Activated T-helper 9 cell treated with anti-CD3 and anti-CD28 coated beads, Interleukin-2, amount 50 U/mL, for 16 hours (primary cell): ENCODE measurements at regions not wholly inside any gene's neighbourhood (a gene's known extent, or its start where the extent isn't known, plus 50 kb on each side); places are given as distances from the start of the nearest gene placed in this dataset.

Experiments used
- DNase-seq: peaks from one replicate; pipeline ENCODE4 v3.0.0-alpha.2; 2020; ENCODE audit warnings: low read depth

GRCh38 chr3:109532257-109533216, 195.2 kb upstream of the DPPA4 start:
- DNase-seq, result peak; percentile 8

- DNase-seq, result no peak
These were observed 208.4 kb upstream of the DPPA4 start for GRCh38 chr3:109545746-109546145.

GRCh38 chr3:109548192-109548938, 211.0 kb upstream of the DPPA4 start:
- DNase-seq, result no peak

GRCh38 chr3:109553591-109554371, 216.4 kb upstream of the DPPA4 start:
- no peak for DNase-seq

- DNase-seq, result no peak
These were observed 222.0 kb upstream of the DPPA4 start for GRCh38 chr3:109559389-109559788.

GRCh38 chr3:109563149-109563548, 225.8 kb upstream of the DPPA4 start:
- peak; percentile 7 for DNase-seq

GRCh38 chr3:109569135-109569846, 231.9 kb upstream of the DPPA4 start:
- DNase-seq, result no peak

- no peak for DNase-seq
These were observed 233.1 kb upstream of the DPPA4 start for GRCh38 chr3:109570408-109570807.

- DNase-seq, result no peak
These were observed 235.0 kb upstream of the DPPA4 start for GRCh38 chr3:109572301-109572700.

GRCh38 chr3:109596991-109597390, 259.6 kb upstream of the DPPA4 start:
- no peak for DNase-seq

- no peak for DNase-seq
These were observed 260.1 kb upstream of the DPPA4 start for GRCh38 chr3:109597444-109597843.

GRCh38 chr3:109607897-109608296, 270.6 kb upstream of the DPPA4 start:
- DNase-seq, result no peak

- no peak for DNase-seq
These were observed 271.2 kb upstream of the DPPA4 start for GRCh38 chr3:109608574-109608973.

- DNase-seq, result no peak
These were observed 281.5 kb upstream of the DPPA4 start for GRCh38 chr3:109618766-109619378.

GRCh38 chr3:109631897-109632296, 294.6 kb upstream of the DPPA4 start:
- DNase-seq, result no peak

GRCh38 chr3:109640146-109640652, 302.9 kb upstream of the DPPA4 start:
- no peak for DNase-seq

GRCh38 chr3:109642025-109642424, 304.7 kb upstream of the DPPA4 start:
- no peak for DNase-seq

- DNase-seq, result no peak
These were observed 306.2 kb upstream of the DPPA4 start for GRCh38 chr3:109643590-109643989.

GRCh38 chr3:109644332-109644731, 307.0 kb upstream of the DPPA4 start:
- DNase-seq, result no peak

- no peak for DNase-seq
These were observed 307.4 kb upstream of the DPPA4 start for GRCh38 chr3:109644746-109645145.

GRCh38 chr3:109648027-109648426, 310.7 kb upstream of the DPPA4 start:
- DNase-seq, result no peak
